ENCODE measurements at regions not wholly inside any gene's neighbourhood (a gene's known extent, or its start where the extent isn't known, plus 50 kb on each side); places are given as distances from the start of the nearest gene placed in this dataset.

DNA sequence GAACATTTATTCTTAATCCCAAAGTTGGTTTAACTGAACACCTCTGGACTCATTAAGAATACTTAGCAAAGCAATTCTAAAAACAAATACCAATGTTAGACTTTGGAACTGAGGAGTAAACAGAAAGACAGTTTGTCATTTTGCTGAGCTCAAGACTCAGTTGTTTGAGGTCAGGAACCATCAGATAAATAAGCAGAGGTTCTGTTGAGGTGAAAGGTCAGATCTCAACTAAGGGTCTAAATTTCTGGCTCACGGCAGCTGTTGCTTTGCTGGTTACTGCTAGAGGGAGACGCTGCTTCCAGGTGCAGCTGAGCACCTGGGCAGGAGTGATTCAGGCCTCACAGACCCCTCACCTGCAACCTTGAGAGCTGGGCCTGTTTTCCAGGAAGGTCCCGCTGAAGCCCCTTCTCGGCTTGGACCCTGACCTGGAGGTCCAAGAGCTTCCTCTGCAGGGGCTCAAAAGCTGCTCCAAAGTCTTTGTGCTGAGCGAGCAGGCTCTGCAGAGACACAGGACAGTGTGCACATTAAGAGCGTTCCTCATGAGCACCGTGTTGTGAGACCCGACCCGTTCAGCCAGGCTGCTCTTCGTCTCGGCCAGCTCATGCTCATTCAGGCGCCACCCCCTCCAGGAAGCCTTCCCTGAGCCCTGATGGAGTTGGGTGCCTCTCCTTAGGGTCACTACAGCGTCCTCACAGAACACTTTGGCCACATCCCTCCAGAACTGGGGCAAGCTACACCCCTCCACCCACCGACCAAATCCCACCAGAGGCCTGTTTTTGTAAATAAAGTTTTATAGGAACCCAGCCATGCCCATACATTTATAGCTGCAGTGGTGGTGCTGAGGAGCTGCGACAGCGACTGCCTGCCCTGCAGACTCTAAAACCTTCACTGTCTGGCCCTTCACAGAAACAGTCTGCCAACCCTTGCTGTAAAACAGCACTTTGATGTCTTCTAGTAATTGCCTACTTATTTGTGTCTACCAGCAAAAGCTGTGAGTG is 72.0 kb downstream of the SYNE3 start:
- TF ChIP-seq, protein P1, sequence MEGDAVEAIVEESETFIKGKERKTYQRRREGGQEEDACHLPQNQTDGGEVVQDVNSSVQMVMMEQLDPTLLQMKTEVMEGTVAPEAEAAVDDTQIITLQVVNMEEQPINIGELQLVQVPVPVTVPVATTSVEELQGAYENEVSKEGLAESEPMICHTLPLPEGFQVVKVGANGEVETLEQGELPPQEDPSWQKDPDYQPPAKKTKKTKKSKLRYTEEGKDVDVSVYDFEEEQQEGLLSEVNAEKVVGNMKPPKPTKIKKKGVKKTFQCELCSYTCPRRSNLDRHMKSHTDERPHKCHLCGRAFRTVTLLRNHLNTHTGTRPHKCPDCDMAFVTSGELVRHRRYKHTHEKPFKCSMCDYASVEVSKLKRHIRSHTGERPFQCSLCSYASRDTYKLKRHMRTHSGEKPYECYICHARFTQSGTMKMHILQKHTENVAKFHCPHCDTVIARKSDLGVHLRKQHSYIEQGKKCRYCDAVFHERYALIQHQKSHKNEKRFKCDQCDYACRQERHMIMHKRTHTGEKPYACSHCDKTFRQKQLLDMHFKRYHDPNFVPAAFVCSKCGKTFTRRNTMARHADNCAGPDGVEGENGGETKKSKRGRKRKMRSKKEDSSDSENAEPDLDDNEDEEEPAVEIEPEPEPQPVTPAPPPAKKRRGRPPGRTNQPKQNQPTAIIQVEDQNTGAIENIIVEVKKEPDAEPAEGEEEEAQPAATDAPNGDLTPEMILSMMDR (IDR thresholded peaks at IDR 0.05): no peak
- no peak for TF ChIP-seq POLR2A (IDR thresholded peaks at IDR 0.05)

Data from tibial nerve (tissue), 3 donors.